Neuronal stem cell (in vitro differentiated cells): ENCODE measurements at regions not wholly inside any gene's neighbourhood (a gene's known extent, or its start where the extent isn't known, plus 50 kb on each side); places are given as distances from the start of the nearest gene placed in this dataset.

Experiments used
- DNase-seq: peaks from one replicate; pipeline ENCODE4 v3.0.0-alpha.2; 2013; ENCODE audit warnings: low spot score
- H2AFZ ChIP-seq: one replicate; pipeline ENCODE4 v1.6.1; 2013; ENCODE audit warnings: mild to moderate bottlenecking, low read length, inconsistent platforms
- H2AK5ac ChIP-seq: 2 replicates; pipeline ENCODE4 v1.6.1; 2013; ENCODE audit warnings: low read depth, mild to moderate bottlenecking, inconsistent platforms, low read length, moderate library complexity, mixed read lengths
- H2BK120ac ChIP-seq: 2 replicates; pipeline ENCODE4 v1.6.1; 2013; ENCODE audit warnings: low read depth, mild to moderate bottlenecking, inconsistent platforms, low read length, moderate library complexity, mixed read lengths
- H2BK12ac ChIP-seq: one replicate; pipeline ENCODE4 v1.6.1; 2013; ENCODE audit warnings: low read length, inconsistent platforms
- H2BK15ac ChIP-seq: 2 replicates; pipeline ENCODE4 v1.6.1; 2013; ENCODE audit warnings: mild to moderate bottlenecking, low read length, inconsistent platforms, mixed read lengths
- H2BK5ac ChIP-seq: one replicate; pipeline ENCODE4 v1.6.1; 2013; ENCODE audit warnings: inconsistent platforms, mild to moderate bottlenecking, low read length, moderate library complexity
- H3K14ac ChIP-seq: one replicate; pipeline ENCODE4 v1.6.1; 2013; ENCODE audit warnings: low read length, inconsistent platforms
- H3K18ac ChIP-seq: 2 replicates; pipeline ENCODE4 v1.6.1; 2013; ENCODE audit warnings: low read length, inconsistent platforms
- H3K23ac ChIP-seq: 2 replicates; pipeline ENCODE4 v1.6.1; 2013; ENCODE audit warnings: low read depth, mild to moderate bottlenecking, mixed read lengths, low read length, inconsistent platforms; ENCODE audit not compliant: poor library complexity
- H3K27ac ChIP-seq: replicated peaks from 3 replicates; pipeline ENCODE4 v1.5.1; 2013; ENCODE audit warnings: low read length, inconsistent platforms
- H3K27me3 ChIP-seq, 3 experiments: 2 replicates each; pipeline ENCODE4 v1.6.1; 2013; ENCODE audit warnings: low read length in 3 of 3, mild to moderate bottlenecking in 2 of 3, inconsistent platforms in 1 of 3, low read depth in 1 of 3, mixed read lengths in 1 of 3, moderate library complexity in 1 of 3; ENCODE audit not compliant: control insufficient read depth in 3 of 3, insufficient read depth in 3 of 3
- H3K36me3 ChIP-seq, 2 donors: replicated peaks in 1 of 2; 2 replicates each; pipeline ENCODE4 v1.6.1; 2013; ENCODE audit warnings: low read length in 2 of 2; ENCODE audit not compliant: control insufficient read depth in 2 of 2, insufficient read depth in 2 of 2
- H3K4ac ChIP-seq: 2 replicates; pipeline ENCODE4 v1.6.1; 2013; ENCODE audit warnings: inconsistent platforms, mild to moderate bottlenecking, low read length, moderate library complexity
- H3K4me1 ChIP-seq, 2 donors: 1 replicate in 1 of 2; 2 replicates in 1 of 2; pipeline ENCODE4 v1.6.1; 2013; ENCODE audit warnings: low read length in 2 of 2, low read depth in 1 of 2; ENCODE audit not compliant: control insufficient read depth in 2 of 2, insufficient read depth in 1 of 2
- H3K4me2 ChIP-seq: one replicate; pipeline ENCODE4 v1.6.1; 2013; ENCODE audit warnings: mild to moderate bottlenecking, low read length, inconsistent platforms; ENCODE audit not compliant: insufficient read depth, poor library complexity, severe bottlenecking
- H3K4me3 ChIP-seq, 2 donors: 2 replicates each; pipeline ENCODE4 v1.5.1; 2013; ENCODE audit warnings: low read length in 2 of 2, mild to moderate bottlenecking in 2 of 2, inconsistent platforms in 1 of 2, moderate library complexity in 1 of 2
- H3K79me1 ChIP-seq: one replicate; pipeline ENCODE4 v1.6.1; 2013; ENCODE audit warnings: low read depth, mild to moderate bottlenecking, inconsistent platforms, low read length, moderate library complexity
- H3K9ac ChIP-seq: one replicate; pipeline ENCODE4 v1.6.1; 2013; ENCODE audit warnings: mild to moderate bottlenecking, low read depth, low read length, inconsistent platforms; ENCODE audit not compliant: poor library complexity
- H3K9me3 ChIP-seq, 2 donors: replicated peaks in 1 of 2; 2 replicates each; pipeline versions ENCODE3 to v1.6.1; 2013; ENCODE audit warnings: low read length in 2 of 2, mild to moderate bottlenecking in 2 of 2, inconsistent platforms in 1 of 2, low read depth in 1 of 2, mixed read lengths in 1 of 2, moderate library complexity in 1 of 2; ENCODE audit not compliant: control insufficient read depth in 2 of 2, insufficient read depth in 1 of 2
- H4K8ac ChIP-seq: one replicate; pipeline ENCODE4 v1.6.1; 2013; ENCODE audit warnings: low read depth, mild to moderate bottlenecking, inconsistent platforms, low read length, moderate library complexity
- H4K91ac ChIP-seq: one replicate; pipeline ENCODE4 v1.6.1; 2013; ENCODE audit warnings: low read length, low read depth, mild to moderate bottlenecking, inconsistent platforms; ENCODE audit not compliant: poor library complexity
- WGBS, 2 donors: extraction: QIAGEN DNeasy Blood & Tissue Kit; methylation state at CpG; one replicate each; pipeline ENCODE4 v1.1.7; 2013; ENCODE audit warnings: missing lambda C conversion rate in 2 of 2, mixed read lengths in 1 of 2; ENCODE audit not compliant: insufficient read length in 2 of 2, insufficient replicate concordance in 1 of 2; ENCODE audit errors: extremely low coverage in 2 of 2; 5-methylcytosine and 5-hydroxymethylcytosine counted together

- no peak for DNase-seq
- no peak overlapping the region for H2BK12ac ChIP-seq
- peak overlapping the region; percentile 19 for H2AFZ ChIP-seq
- no peaks in the 10 kb centered on the region for H3K79me1 ChIP-seq
- WGBS, 2 donors, result no CpG with 5 or more reads among the region's 4 CpGs
- no peak overlapping the region for H4K8ac ChIP-seq
- no peak overlapping the region for H3K14ac ChIP-seq
- no peaks in the 10 kb centered on the region for H3K9me3 ChIP-seq
- H3K18ac ChIP-seq, result no peak overlapping the region
- no peak overlapping the region for H3K9ac ChIP-seq
- H2BK5ac ChIP-seq, result no peak overlapping the region
- no peak overlapping the region for H4K91ac ChIP-seq
- no peak overlapping the region for H2BK15ac ChIP-seq
- H2BK120ac ChIP-seq, result no peak overlapping the region
- peaks cover 5 to 25% of the 10 kb centered on the region in 2 donors for H3K4me1 ChIP-seq
- peak overlapping the region; percentile 32 for H3K27ac ChIP-seq
- H3K4ac ChIP-seq, result no peak overlapping the region
- no peak overlapping the region for H3K23ac ChIP-seq
- H3K27me3 ChIP-seq, result no peaks in the 10 kb centered on the region
- no peak overlapping the region for H3K4me2 ChIP-seq
- H3K4me3 ChIP-seq, result no peak overlapping the region
- H3K36me3 ChIP-seq, result no peaks in the 10 kb centered on the region
- no peak overlapping the region for H2AK5ac ChIP-seq
Measured at GRCh38 chr7:20267482-20267881, 50.3 kb upstream of the MACC1 start.

DNA sequence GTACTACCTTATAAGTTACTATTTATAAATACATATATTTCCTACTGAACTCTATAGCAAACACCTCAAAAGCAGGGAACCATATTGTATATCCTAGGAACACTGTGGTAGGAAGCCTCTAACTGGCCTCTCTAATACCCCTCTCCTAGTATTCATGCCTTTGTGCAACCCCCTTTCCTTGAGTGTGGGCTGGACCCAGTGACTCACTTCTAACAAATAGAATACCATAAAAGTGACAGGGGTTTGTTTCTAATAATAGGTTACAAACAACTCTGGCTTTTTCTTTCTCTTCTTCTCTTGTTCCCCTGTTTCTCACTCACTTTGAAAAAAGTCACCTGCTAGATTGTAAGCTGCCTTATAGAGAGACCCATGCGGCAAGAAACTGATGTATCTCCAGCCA, 51.6 kb upstream of the MACC1 start:
- Histone ChIP-seq H3K27ac (no peak overlapping the region), H3K4ac (no peak overlapping the region), H3K36me3 (no peaks in the 10 kb centered on the region), H2AFZ (no peak overlapping the region), H3K27me3 (no peaks in the 10 kb centered on the region), H3K14ac (no peak overlapping the region), H3K18ac (no peak overlapping the region), H3K4me2 (no peak overlapping the region), H2BK12ac (no peak overlapping the region), H2BK5ac (no peak overlapping the region), H3K4me3 (no peak overlapping the region), H2BK15ac (no peak overlapping the region), H3K9me3 (no peaks in the 10 kb centered on the region), H4K8ac (no peak overlapping the region), H2AK5ac (no peak overlapping the region), H3K4me1 (peaks cover 5 to 18% of the 10 kb centered on the region in 2 donors), H3K9ac (no peak overlapping the region), H3K79me1 (no peaks in the 10 kb centered on the region), H4K91ac (no peak overlapping the region), H3K23ac (no peak overlapping the region), H2BK120ac (no peak overlapping the region)
- WGBS, 2 donors, result no CpG with 5 or more reads among the region's 1 CpG
- no peak for DNase-seq

- H2BK15ac ChIP-seq, result no peak overlapping the region
- H3K9ac ChIP-seq, result no peak overlapping the region
- H3K79me1 ChIP-seq, result no peaks in the 10 kb centered on the region
- H3K27me3 ChIP-seq, result no peaks in the 10 kb centered on the region
- no peak overlapping the region for H3K4me2 ChIP-seq
- H3K23ac ChIP-seq, result no peak overlapping the region
- H3K27ac ChIP-seq, result no peak overlapping the region
- H3K36me3 ChIP-seq, result no peaks in the 10 kb centered on the region
- DNase-seq, result no peak
- no peak overlapping the region for H4K8ac ChIP-seq
- no peak overlapping the region for H2BK5ac ChIP-seq
- H3K4me1 ChIP-seq, result peaks cover 5 to 13% of the 10 kb centered on the region in 2 donors
- no peak overlapping the region for H3K4ac ChIP-seq
- H4K91ac ChIP-seq, result no peak overlapping the region
- no peak overlapping the region for H2AFZ ChIP-seq
- no peak overlapping the region for H2BK12ac ChIP-seq
- no peak overlapping the region for H3K4me3 ChIP-seq
- H2AK5ac ChIP-seq, result no peak overlapping the region
- H2BK120ac ChIP-seq, result no peak overlapping the region
- H3K14ac ChIP-seq, result no peak overlapping the region
- no peak overlapping the region for H3K18ac ChIP-seq
- H3K9me3 ChIP-seq, result no peaks in the 10 kb centered on the region
Measured at GRCh38 chr7:20269726-20270125, 52.5 kb upstream of the MACC1 start.

- H3K4ac ChIP-seq, result no peak overlapping the region
- no peak overlapping the region for H3K23ac ChIP-seq
- no peak overlapping the region for H2BK12ac ChIP-seq
- no peak overlapping the region for H4K91ac ChIP-seq
- no peak overlapping the region for H3K18ac ChIP-seq
- H3K4me1 ChIP-seq, result peaks cover 5 to 6% of the 10 kb centered on the region in 2 donors
- no peak for DNase-seq
- H2AFZ ChIP-seq, result no peak overlapping the region
- no peaks in the 10 kb centered on the region for H3K27me3 ChIP-seq
- no peak overlapping the region for H2BK15ac ChIP-seq
- H3K27ac ChIP-seq, result no peak overlapping the region
- H4K8ac ChIP-seq, result no peak overlapping the region
- WGBS, 2 donors, result no CpG with 5 or more reads among the region's 2 CpGs
- H3K9me3 ChIP-seq, result no peaks in the 10 kb centered on the region
- H3K14ac ChIP-seq, result no peak overlapping the region
- H2BK5ac ChIP-seq, result no peak overlapping the region
- H2BK120ac ChIP-seq, result no peak overlapping the region
- no peak overlapping the region for H2AK5ac ChIP-seq
- H3K79me1 ChIP-seq, result no peaks in the 10 kb centered on the region
- H3K36me3 ChIP-seq, result no peaks in the 10 kb centered on the region
- no peak overlapping the region for H3K9ac ChIP-seq
- no peak overlapping the region for H3K4me2 ChIP-seq
- no peak overlapping the region for H3K4me3 ChIP-seq
Measured at GRCh38 chr7:20270371-20270770, 53.2 kb upstream of the MACC1 start.
